ENCODE measurements at regions not wholly inside any gene's neighbourhood (a gene's known extent, or its start where the extent isn't known, plus 50 kb on each side); places are given as distances from the start of the nearest gene placed in this dataset.

DNA sequence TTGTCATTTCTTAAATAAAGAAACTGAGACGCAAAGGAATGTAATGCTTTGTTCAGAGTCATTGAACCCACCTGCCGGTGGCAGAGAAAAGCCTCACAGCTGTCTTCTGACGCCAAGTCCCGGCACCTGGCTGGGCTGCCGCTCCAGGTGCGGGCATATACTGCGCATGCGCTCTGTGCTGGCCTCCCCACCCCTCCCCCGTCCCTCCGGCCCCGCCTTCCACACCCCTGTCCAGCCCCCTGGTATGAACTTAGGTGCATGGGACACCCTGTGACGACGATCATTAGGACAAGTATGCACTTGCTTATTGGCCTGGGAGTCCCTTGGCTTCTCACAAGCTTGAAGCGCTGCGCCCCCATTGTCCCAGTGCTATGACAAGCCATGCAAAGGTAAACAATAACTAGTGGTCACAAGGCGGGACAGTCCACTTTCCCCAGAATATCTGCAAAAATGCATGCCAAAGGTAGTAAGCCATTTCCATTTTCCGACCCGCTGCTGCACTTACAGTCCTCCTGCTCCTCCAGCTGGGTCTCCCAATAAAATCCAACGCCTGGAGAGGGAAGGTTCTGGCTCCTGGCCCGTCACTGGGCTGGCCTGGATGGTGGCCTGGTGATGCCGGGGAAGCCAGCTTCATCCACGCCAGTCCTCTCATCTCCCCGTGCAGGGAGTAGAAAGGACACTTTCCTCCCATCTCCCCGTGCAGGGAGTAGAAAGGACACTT is 100.4 kb downstream of the PSMG1 start:
- Histone ChIP-seq H3K27me3 (ENCODE audit: control insufficient read depth in 4 of 4, insufficient read depth in 4 of 4, low read length in 3 of 4) (no peaks in the 10 kb centered on the region), H3K4me1 (ENCODE audit: control insufficient read depth in 4 of 4, insufficient read depth in 4 of 4, low read length in 3 of 4) (peaks cover 0 to 15% (median 10%) of the 10 kb centered on the region in 4 donors), H3K9me3 (ENCODE audit: control insufficient read depth in 4 of 4, low read length in 3 of 4) (no peaks in the 10 kb centered on the region), H3K36me3 (ENCODE audit: control insufficient read depth in 4 of 4, insufficient read depth in 3 of 4, low read depth in 1 of 4, low read length in 3 of 4) (no peaks in the 10 kb centered on the region), H3K4me3 (ENCODE audit: low read depth in 1 of 3, low read length in 3 of 3) (no peak overlapping the region), H3K9ac (ENCODE audit: low read depth in 1 of 2, low read length in 2 of 2) (peak overlapping the region in 1 of 2 donors; percentile 78), H3K27ac (ENCODE audit: low read depth in 1 of 2, low read length in 2 of 2) (peak overlapping the region; percentile 51 to 77)
- no peak for DNase-seq (ENCODE audit: low spot score)
- 51% methylated on average over 24 of the region's 24 CpGs for WGBS
- no peak for TF ChIP-seq GABPA (IDR thresholded peaks at IDR 0.05 in 1 of 2, conservative IDR thresholded peaks at IDR 0.05 in 1 of 2)
- no peak for TF ChIP-seq SP1 (IDR thresholded peaks at IDR 0.05)
- TF ChIP-seq, protein P1, sequence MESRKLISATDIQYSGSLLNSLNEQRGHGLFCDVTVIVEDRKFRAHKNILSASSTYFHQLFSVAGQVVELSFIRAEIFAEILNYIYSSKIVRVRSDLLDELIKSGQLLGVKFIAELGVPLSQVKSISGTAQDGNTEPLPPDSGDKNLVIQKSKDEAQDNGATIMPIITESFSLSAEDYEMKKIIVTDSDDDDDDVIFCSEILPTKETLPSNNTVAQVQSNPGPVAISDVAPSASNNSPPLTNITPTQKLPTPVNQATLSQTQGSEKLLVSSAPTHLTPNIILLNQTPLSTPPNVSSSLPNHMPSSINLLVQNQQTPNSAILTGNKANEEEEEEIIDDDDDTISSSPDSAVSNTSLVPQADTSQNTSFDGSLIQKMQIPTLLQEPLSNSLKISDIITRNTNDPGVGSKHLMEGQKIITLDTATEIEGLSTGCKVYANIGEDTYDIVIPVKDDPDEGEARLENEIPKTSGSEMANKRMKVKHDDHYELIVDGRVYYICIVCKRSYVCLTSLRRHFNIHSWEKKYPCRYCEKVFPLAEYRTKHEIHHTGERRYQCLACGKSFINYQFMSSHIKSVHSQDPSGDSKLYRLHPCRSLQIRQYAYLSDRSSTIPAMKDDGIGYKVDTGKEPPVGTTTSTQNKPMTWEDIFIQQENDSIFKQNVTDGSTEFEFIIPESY (IDR thresholded peaks at IDR 0.05): no peak
- TF ChIP-seq JUND (IDR thresholded peaks at IDR 0.05): no peak
- peak in 1 of 2 donors; percentile 8 for TF ChIP-seq HNF4A (conservative IDR thresholded peaks at IDR 0.05)
- no peak for TF ChIP-seq RAD21 (IDR thresholded peaks at IDR 0.05)
- TF ChIP-seq, protein P2, sequence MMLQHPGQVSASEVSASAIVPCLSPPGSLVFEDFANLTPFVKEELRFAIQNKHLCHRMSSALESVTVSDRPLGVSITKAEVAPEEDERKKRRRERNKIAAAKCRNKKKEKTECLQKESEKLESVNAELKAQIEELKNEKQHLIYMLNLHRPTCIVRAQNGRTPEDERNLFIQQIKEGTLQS (IDR thresholded peaks at IDR 0.05): no peak
- no peak for TF ChIP-seq NR2F2 (IDR thresholded peaks at IDR 0.05)
- no peak for TF ChIP-seq YY1 (IDR thresholded peaks at IDR 0.05)
- TF ChIP-seq RXRA (IDR thresholded peaks at IDR 0.05): peak; percentile 10 to 27
- no peak for TF ChIP-seq EGR1 (IDR thresholded peaks at IDR 0.05; ENCODE audit: low read depth in 2 of 2)

DNA sequence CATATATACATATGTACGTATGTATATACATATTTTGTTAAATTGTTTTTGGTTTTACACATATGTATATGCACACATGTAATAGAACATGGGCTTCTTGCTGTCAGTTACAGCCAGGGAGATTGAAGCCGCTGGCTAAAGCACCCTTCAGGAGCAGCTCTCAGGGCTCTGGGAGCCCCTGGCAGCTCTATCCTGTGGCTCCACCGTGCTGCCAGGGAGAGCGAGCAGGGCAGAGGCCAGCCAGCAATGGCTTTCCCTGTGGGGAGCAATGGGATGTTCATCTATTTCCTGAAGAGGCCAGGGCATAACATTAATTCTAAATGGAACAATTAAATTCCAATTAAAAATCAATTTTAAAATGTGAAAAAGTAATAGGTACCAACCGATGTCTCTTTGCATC is 102.9 kb downstream of the PSMG1 start:
- no peak for DNase-seq (ENCODE audit: low spot score)
- 76% methylated on average over 5 of the region's 5 CpGs for WGBS
- Histone ChIP-seq H3K27ac (ENCODE audit: low read depth in 1 of 2, low read length in 2 of 2) (peak overlapping the region in 1 of 2 donors; percentile 32), H3K36me3 (ENCODE audit: control insufficient read depth in 4 of 4, insufficient read depth in 3 of 4, low read depth in 1 of 4, low read length in 3 of 4) (no peaks in the 10 kb centered on the region), H3K4me3 (ENCODE audit: low read depth in 1 of 3, low read length in 3 of 3) (no peak overlapping the region), H3K9me3 (ENCODE audit: control insufficient read depth in 4 of 4, low read length in 3 of 4) (no peaks in the 10 kb centered on the region), H3K27me3 (ENCODE audit: control insufficient read depth in 4 of 4, insufficient read depth in 4 of 4, low read length in 3 of 4) (no peaks in the 10 kb centered on the region), H3K9ac (ENCODE audit: low read depth in 1 of 2, low read length in 2 of 2) (peak overlapping the region in 1 of 2 donors; percentile 33), H3K4me1 (ENCODE audit: control insufficient read depth in 4 of 4, insufficient read depth in 4 of 4, low read length in 3 of 4) (peaks cover 0 to 15% (median 10%) of the 10 kb centered on the region in 4 donors)
- TF ChIP-seq, protein P3, sequence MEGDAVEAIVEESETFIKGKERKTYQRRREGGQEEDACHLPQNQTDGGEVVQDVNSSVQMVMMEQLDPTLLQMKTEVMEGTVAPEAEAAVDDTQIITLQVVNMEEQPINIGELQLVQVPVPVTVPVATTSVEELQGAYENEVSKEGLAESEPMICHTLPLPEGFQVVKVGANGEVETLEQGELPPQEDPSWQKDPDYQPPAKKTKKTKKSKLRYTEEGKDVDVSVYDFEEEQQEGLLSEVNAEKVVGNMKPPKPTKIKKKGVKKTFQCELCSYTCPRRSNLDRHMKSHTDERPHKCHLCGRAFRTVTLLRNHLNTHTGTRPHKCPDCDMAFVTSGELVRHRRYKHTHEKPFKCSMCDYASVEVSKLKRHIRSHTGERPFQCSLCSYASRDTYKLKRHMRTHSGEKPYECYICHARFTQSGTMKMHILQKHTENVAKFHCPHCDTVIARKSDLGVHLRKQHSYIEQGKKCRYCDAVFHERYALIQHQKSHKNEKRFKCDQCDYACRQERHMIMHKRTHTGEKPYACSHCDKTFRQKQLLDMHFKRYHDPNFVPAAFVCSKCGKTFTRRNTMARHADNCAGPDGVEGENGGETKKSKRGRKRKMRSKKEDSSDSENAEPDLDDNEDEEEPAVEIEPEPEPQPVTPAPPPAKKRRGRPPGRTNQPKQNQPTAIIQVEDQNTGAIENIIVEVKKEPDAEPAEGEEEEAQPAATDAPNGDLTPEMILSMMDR (IDR thresholded peaks at IDR 0.05; ENCODE audit: low read depth, low read length, missing input control): peak; percentile 5
- no peak for TF ChIP-seq RXRA (IDR thresholded peaks at IDR 0.05)
- TF ChIP-seq JUND (IDR thresholded peaks at IDR 0.05): no peak
- TF ChIP-seq YY1 (IDR thresholded peaks at IDR 0.05): no peak
- peak; percentile 55 to 62 for TF ChIP-seq RAD21 (IDR thresholded peaks at IDR 0.05)
- TF ChIP-seq, protein P4, sequence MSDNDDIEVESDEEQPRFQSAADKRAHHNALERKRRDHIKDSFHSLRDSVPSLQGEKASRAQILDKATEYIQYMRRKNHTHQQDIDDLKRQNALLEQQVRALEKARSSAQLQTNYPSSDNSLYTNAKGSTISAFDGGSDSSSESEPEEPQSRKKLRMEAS (IDR thresholded peaks at IDR 0.05): no peak
